ENCODE measurements at regions not wholly inside any gene's neighbourhood (a gene's known extent, or its start where the extent isn't known, plus 50 kb on each side); places are given as distances from the start of the nearest gene placed in this dataset.
"Not testable (repeated sequence)": the region's sequence is repeated elsewhere in the genome, so short reads cannot be mapped to it uniquely, and the experiment has no call there.

- DNase-seq, result no peak
Observed at GRCh38 chr1:78715181-78715661, 65.6 kb downstream of the IFI44 start.

- no peak for DNase-seq
Observed at GRCh38 chr1:78716186-78716585, 66.6 kb downstream of the IFI44 start.

GRCh38 chr1:78718566-78718965 lies 68.9 kb downstream of the IFI44 start:
- DNase-seq, result no peak

GRCh38 chr1:78721136-78721535 lies 71.5 kb downstream of the IFI44 start:
- no peak for DNase-seq

DNA sequence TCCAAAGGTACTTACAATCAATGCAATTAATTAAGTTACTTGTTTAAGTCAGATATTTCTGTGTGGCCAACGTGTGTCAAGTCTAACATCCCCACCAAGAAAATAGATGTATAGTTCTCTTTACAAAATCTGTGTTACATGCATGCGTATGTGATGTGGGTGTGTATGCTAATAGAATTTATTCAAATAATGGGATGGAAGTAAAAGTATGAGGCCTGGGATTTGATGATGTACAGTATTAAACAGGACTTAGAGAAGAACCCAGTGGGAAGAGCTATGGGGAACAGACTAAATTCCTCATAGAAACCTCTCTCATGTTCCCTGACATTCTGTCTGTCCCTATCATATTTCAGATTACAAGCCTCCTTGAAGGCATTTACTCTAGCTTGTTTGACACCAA lies 72.5 kb downstream of the IFI44 start:
- DNase-seq, result no peak

- DNase-seq, result no peak
Observed at GRCh38 chr1:78722521-78722920, 72.9 kb downstream of the IFI44 start.

DNA sequence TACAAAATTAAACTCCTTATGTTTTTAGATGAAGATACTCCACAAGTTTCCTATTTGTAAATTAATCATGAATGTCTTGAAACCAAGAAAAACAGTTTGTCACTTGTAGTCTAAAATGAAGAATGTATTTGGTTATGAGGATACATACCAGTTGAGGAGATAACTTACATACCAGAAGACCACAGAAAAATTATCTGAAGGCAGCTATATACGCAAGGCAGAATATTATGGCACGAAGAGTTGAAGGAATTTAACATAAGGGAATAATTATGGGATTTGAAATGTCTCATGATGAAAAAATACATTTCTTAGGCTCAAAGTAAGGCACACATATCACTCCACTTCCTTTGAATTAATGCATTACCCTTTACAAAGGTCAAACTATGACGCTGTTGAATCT lies 73.3 kb downstream of the IFI44 start:
- DNase-seq, result no peak

DNA sequence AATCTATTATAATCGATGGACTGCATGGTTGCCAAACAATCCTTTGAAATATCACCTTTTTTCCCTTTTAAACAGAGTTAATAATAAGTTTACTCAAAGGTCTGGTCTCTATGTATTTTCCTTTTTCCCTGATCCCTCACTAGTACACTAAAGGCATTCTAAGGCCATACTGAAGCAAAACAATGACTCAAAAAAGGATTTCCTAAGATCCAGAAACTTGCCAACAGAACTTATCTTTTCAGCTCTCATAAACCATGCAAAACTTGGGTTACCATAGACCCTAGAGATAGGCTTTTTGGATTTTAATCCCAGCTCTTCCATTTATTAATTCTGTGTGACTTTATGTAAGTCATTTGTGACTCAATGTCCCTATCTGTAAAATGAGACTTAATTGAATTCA lies 77.1 kb downstream of the IFI44 start:
- DNase-seq, result no peak

DNA sequence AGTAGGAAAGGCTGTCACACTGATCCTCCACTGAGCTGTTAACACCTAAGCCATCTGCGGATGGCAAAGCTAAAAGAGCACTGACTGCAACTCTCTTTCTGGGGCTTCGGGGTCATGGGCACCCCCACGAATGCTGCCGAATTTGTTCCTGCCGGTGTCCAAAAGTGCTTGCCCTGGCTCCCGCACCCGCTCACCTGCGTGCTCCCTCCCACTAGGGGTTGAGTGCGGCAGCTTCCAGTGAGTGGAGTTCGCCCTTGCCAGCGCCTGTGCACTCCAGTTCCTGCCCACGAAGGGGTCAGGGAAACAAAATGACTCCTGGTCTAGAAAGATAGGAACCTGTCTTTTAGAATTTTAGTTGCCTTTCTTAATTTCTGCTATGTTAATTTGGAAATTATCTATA lies 78.7 kb downstream of the IFI44 start:
- no peak for DNase-seq

DNA sequence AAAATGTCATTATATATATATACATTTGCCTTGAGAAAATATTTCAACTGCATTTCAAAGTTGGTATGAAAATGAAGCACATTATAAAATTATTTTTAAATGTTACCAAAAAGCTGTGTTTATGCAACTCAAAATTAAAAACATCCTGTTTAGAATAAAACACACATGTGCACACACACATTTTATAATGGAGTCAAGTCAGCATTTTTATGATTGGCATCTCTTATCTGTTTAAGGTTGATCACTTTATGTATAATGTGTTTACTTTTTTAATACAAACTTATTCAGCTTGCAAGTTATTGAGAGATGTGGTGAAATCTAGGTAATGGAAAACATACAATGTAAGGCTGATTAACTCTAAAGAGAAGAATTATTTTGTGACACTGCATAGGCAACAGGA lies 80.4 kb downstream of the IFI44 start:
- DNase-seq, result no peak

DNA sequence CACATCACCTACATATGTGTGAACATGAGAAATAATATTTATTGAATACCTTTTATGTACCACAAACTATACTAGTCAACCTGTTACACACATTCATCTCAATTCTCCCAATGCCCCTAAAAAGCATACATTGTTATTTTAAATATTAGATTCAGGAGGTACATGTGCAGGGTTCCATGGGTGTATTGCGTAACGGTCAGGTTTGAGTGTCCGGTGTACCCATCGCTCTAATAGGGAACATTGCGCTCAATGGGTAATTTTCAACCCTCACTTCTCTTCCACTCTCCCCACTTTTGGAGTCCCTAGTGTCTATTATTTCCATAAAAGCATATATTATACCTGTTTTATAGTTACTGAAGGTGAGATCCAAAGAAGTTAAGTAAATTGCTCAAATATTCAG lies 82.0 kb downstream of the IFI44 start:
- DNase-seq, result no peak

DNA sequence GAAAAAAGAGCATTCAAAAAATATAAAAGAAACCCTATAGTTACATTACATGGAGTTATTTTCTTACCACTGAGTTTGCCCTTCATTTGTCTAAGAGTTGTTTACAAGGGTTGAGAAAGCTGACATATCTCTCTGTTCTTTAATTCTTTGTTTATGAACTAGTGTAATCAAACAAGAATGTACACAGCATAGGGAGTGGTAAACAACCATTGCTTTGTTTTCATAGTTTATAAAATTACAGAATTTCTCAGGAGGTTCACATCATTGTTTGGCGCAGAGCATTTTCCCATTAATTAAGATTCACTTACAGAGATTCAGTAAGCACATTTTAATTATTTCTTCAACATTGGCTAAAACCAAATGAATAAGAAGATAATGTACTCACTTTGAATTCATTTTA lies 87.6 kb downstream of the IFI44 start:
- DNase-seq, result no peak

DNA sequence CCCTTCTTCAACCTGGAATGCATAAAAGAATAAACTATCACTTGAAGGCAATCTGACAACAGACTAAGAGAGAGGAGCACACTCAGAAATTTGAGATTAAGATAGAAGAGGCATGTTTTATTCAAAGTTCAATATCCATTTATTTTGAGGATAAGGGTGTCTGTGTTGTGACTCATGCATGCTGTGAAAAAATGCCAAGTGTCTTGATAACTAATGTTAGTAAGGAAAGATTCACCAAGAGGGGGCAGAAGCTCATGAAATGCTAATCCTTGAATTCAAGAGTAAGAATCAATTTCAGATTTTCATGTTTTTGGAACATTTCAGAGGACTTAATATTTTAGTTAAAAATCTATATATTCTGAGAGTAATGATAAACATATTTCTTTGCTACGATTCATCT lies 94.0 kb downstream of the IFI44 start:
- no peak for DNase-seq

GRCh38 chr1:78745111-78745510 lies 95.5 kb downstream of the IFI44 start:
- no peak for DNase-seq

GRCh38 chr1:78753679-78754078 lies 104.0 kb downstream of the IFI44 start:
- DNase-seq, result not testable (repeated sequence)

GRCh38 chr1:78755986-78756385 lies 106.4 kb downstream of the IFI44 start:
- no peak for DNase-seq

GRCh38 chr1:78758506-78758905 lies 108.9 kb downstream of the IFI44 start:
- no peak for DNase-seq

DNA sequence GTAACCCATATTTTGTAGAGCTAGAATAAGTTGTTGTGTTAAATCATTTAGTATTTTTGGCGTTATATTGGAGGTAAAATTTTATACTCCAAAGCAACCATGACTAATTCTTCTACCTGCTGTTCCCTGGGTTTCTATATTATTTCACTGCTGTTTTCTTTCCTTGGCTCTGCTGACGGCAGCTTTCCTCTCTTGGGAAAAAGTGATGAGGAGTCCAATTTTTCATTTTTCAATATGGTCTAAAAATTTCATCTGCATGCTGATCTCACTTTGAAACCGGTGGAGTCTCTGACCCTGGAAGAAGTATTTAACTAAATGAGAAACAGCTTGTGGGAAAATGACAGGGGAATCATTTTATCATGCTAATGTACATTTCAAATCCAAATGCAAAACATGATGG lies 110.2 kb downstream of the IFI44 start:
- DNase-seq, result no peak

- no peak for DNase-seq
Observed at GRCh38 chr1:78760858-78761257, 111.2 kb downstream of the IFI44 start.

GRCh38 chr1:78762113-78762512 lies 112.5 kb downstream of the IFI44 start:
- no peak for DNase-seq

DNA sequence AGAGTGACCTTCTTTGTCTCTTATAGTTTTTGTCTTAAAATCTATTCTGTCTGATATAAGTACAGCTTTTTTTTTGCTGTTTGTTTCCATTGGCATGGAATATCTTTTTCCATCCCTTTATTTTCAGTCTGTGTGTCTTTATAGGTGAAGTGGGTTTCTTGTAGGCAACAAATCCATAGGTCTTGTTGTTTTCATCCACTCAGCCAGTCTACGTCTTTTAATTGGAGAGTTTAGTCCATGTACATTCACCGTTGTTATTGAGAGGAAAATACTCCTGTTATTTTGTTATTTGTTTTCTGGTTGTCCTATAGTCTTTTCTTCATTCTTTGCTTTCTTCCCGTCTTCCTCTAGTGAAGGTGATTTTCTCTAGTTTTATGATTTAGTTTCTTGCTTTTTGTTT lies 115.9 kb downstream of the IFI44 start:
- no peak for DNase-seq

DNA sequence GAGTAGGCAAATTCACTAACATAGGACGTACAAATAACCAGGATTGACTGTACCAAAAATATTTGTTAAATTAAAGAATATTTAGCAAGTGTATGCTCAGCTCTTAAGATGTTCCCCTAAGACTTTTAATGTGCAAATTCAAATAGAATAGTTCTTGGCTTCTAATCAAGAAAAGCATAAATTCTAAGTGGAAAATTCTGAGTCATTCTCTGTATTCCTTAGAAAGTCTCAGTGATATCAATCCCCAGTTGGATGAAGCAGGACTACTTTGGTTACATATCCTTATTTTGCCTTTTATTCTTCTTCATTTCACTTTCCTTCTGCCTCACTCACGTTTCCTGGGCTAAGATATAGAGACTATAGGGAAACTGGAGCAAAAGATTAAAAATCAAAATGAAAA lies 130.2 kb downstream of the IFI44 start:
- DNase-seq, result no peak

- DNase-seq, result no peak
Observed at GRCh38 chr1:78787544-78787943, 137.9 kb downstream of the IFI44 start.

DNA sequence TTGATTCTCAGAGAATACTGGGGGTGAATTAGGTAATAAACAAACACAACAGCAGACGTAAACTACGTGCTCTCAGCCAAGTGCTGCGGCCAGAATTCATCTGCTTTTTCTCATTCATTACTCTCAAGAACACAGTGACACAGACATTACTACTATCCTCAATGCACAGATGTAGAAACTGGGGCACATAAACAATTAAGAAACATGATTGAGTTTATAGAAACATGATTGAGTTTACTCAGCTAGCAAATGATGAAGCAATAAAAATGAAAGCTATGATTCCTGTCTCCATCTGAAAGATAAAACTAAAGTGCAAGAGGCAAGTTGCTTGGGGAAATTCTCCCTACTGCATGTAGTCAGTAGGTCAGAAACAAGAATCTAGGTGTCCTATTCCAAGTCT lies 140.5 kb downstream of the IFI44 start:
- no peak for DNase-seq

DNA sequence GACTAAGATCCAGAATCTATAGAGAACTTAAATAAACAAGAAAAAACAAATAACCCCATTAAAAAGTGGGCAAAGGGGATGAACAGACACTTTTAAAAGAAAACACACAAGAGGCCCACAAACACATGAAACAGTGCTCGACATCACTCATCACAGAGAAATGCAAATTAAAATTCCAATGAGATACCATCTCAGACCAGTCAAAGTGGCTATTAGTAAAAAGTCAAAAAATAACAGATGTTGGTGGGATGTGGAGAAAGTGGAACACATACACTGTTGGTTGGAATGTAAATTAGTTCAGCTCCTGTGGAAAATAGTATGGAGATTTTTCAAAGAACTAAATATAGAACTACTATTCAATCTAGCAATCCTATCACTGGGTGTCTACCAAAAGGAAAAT lies 143.1 kb downstream of the IFI44 start:
- DNase-seq, result no peak

GRCh38 chr1:78797108-78797781 lies 147.6 kb downstream of the IFI44 start:
- no peak for DNase-seq

All from NCI-H510A treated with DMSO at 0.1 percent for 48 hours (cell line).